Left ventricle myocardium inferior (tissue), 1 donor: ENCODE measurements at regions not wholly inside any gene's neighbourhood (a gene's known extent, or its start where the extent isn't known, plus 50 kb on each side); places are given as distances from the start of the nearest gene placed in this dataset.

Experiments
- DNase-seq: peaks from one replicate; pipeline ENCODE4 v3.0.0-alpha.2; 2020
- H3K27ac ChIP-seq: fragments of 200-600 bp; replicated peaks from 2 replicates; pipeline ENCODE4 v1.8.0; 2021
- H3K27me3 ChIP-seq: fragments of 200-600 bp; 2 replicates; pipeline ENCODE4 v1.8.0; 2021; ENCODE audit warnings: low read depth
- H3K36me3 ChIP-seq: fragments of 200-600 bp; 2 replicates; pipeline ENCODE4 v1.8.0; 2021
- H3K4me1 ChIP-seq: fragments of 200-600 bp; 2 replicates; pipeline ENCODE4 v1.8.0; 2021
- H3K4me3 ChIP-seq: fragments of 200-600 bp; 2 replicates; pipeline ENCODE4 v1.8.0; 2021; ENCODE audit warnings: mild to moderate bottlenecking, moderate library complexity
- H3K9me3 ChIP-seq: fragments of 200-600 bp; replicated peaks from 2 replicates; pipeline ENCODE4 v1.8.0; 2021
- intact Hi-C: fragments of 100-400 bp; cut with micrococcal nuclease; formaldehyde crosslinking; loops from one replicate; pipeline ENCODE4 v1.11.0; 2022
- TF ChIP-seq, protein P1 (sequence below): fragments of 200-600 bp; IDR thresholded peaks from 2 replicates; pipeline ENCODE4 v1.8.0; 2021; ENCODE audit warnings: antibody characterized with exemption, mild to moderate bottlenecking, borderline replicate concordance
- donor health status: DM: no; HTN: yes; CAD: no; lungs with severe emphysema.

DNA sequence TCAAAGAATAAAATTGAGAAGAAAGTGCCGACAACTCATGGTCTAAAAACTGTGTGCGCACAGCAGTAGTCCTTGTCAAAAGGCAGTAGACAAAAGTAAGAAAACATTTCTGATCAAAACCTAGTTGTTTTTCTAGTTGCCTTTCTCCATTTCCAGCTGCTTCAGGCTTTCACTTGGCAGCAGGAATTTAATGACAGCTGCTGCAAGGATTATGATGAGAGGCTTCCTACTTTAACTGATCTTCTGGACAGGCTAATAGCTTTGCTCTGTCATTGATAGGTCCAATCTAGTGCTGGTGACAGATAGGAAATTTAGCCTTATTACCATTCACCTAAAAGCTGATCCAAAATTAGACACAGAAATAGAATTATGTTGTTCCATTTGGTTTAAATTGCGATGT is 110.7 kb upstream of the SEMA3C start:
- Histone ChIP-seq H3K36me3 (no peaks in the 10 kb centered on the region), H3K4me3 (no peak overlapping the region), H3K27me3 (no peaks in the 10 kb centered on the region), H3K4me1 (no peaks in the 10 kb centered on the region), H3K27ac (no peak overlapping the region), H3K9me3 (no peaks in the 10 kb centered on the region)
- intact Hi-C loops = no loop called here
- TF ChIP-seq, protein P1, sequence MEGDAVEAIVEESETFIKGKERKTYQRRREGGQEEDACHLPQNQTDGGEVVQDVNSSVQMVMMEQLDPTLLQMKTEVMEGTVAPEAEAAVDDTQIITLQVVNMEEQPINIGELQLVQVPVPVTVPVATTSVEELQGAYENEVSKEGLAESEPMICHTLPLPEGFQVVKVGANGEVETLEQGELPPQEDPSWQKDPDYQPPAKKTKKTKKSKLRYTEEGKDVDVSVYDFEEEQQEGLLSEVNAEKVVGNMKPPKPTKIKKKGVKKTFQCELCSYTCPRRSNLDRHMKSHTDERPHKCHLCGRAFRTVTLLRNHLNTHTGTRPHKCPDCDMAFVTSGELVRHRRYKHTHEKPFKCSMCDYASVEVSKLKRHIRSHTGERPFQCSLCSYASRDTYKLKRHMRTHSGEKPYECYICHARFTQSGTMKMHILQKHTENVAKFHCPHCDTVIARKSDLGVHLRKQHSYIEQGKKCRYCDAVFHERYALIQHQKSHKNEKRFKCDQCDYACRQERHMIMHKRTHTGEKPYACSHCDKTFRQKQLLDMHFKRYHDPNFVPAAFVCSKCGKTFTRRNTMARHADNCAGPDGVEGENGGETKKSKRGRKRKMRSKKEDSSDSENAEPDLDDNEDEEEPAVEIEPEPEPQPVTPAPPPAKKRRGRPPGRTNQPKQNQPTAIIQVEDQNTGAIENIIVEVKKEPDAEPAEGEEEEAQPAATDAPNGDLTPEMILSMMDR = no peak
- DNase-seq = no peak

DNA sequence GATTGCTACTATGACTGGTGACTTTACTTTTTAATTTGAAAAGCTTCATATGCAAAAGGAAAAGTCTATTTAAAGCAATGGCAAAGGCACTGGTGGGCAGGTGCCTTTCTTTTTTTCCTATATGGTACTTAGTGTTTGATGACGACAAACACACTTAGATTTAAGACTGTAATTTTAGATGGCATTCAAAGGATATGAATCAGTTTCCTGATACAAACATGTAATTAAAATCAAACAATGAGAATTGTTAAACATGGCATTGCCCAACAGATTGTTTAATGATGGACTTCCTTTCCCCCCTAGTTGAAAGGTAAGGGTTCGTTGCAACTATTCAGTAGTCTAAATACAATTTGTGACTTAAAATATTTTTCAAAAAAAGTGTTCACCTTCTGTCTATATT is 106.5 kb upstream of the SEMA3C start:
- no peak for DNase-seq
- H3K27me3 ChIP-seq = no peaks in the 10 kb centered on the region
- TF ChIP-seq, protein P1 = no peak
- intact Hi-C loops = no loop called here
- H3K36me3 ChIP-seq = no peaks in the 10 kb centered on the region
- H3K9me3 ChIP-seq = no peaks in the 10 kb centered on the region
- no peak overlapping the region for H3K4me3 ChIP-seq
- no peak overlapping the region for H3K27ac ChIP-seq
- no peaks in the 10 kb centered on the region for H3K4me1 ChIP-seq

DNA sequence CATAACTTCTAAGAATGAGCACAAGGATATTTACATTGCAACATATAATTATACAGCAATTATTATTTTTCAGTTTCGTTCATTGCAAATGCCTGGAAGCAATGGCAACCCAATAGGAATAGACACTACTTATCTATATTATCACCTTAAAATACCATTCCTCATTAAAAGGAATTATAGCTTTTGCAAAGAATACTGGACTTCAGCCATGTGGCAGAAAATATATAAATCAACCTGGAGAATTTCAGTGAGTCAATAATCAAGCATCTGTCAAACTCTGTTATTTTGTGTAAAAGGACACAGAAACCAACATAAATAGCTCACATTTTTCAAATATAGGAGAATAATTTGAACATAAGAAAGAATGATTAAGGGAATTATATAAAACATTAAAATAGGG is 96.1 kb upstream of the SEMA3C start:
- DNase-seq = no peak
- Histone ChIP-seq H3K27me3 (no peaks in the 10 kb centered on the region), H3K4me1 (no peaks in the 10 kb centered on the region), H3K27ac (no peak overlapping the region), H3K9me3 (peaks cover 19% of the 10 kb centered on the region), H3K4me3 (no peak overlapping the region), H3K36me3 (no peaks in the 10 kb centered on the region)
- intact Hi-C loops = no loop called here
- TF ChIP-seq, protein P1 = no peak

DNA sequence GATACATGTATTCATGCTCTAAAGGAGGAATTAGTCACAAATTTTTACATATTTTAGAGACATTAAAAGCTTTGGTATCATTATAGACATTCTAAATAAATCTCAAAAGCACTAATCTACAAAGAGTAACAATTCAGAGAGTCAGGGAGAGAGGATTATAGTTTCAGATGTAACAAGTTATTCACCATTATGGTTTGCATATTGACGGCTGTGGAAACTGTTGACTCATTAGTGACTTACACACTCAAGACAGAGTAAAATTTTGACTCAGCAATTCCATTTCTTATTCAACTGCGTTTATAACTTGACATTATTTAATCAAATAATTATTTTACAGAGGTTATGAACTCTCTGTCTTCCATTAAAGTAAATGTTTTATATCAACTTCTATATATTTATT is 95.4 kb upstream of the SEMA3C start:
- H3K27ac ChIP-seq = no peak overlapping the region
- intact Hi-C loops = no loop called here
- no peak for DNase-seq
- TF ChIP-seq, protein P1 = no peak
- H3K36me3 ChIP-seq = no peaks in the 10 kb centered on the region
- H3K4me3 ChIP-seq = no peak overlapping the region
- H3K27me3 ChIP-seq = no peaks in the 10 kb centered on the region
- H3K4me1 ChIP-seq = no peaks in the 10 kb centered on the region
- H3K9me3 ChIP-seq = peaks cover 19% of the 10 kb centered on the region

DNA sequence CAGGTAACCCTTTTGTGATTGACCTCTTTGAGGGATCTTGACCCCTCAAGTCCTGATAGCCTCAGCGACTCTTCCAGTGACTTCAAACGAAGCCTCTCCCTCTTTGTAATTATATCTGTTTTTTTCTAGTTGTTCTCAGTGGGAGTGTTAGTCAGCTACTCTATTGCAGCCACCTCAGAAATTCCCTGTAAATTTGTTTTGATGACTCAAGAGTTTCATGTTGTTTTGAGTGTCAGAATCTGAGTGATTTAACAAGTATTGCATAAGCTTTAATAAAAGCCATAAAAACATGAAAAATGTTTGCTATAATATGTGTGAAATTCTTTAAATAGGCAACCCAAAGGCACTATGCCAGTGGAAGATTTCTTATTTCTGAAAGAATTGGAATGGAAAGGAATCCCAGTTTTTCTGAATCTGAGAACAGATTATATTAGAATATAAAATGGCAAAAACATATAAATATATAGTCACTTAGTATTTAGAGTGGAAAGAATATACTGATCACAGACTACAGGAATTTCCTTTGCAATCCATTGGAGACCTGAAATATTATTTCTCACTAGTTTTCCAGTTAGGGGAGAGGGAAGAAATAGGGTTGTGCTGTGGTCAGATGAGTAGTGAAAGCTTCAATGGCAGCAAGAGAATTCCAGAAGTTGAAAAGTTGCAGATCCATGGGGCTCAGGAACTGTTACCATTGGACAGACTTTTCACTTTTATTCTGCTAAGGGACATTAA is 94.4 kb upstream of the SEMA3C start:
- Histone ChIP-seq H3K9me3 (peaks cover 19% of the 10 kb centered on the region), H3K4me1 (no peaks in the 10 kb centered on the region), H3K36me3 (no peaks in the 10 kb centered on the region), H3K27me3 (no peaks in the 10 kb centered on the region), H3K27ac (no peak overlapping the region), H3K4me3 (no peak overlapping the region)
- DNase-seq = no peak
- TF ChIP-seq, protein P1 = no peak
- intact Hi-C loops = no loop called here
